GM06990 (cell line): ENCODE measurements at regions not wholly inside any gene's neighbourhood (a gene's known extent, or its start where the extent isn't known, plus 50 kb on each side); places are given as distances from the start of the nearest gene placed in this dataset.

ENCODE experiments used
- DNase-seq: peaks from one replicate; pipeline ENCODE4 v3.0.0-alpha.2; 2011; ENCODE audit not compliant: insufficient read length; ENCODE audit errors: extremely low read depth
- H3K27me3 ChIP-seq: replicated peaks from 2 replicates; pipeline ENCODE4 v1.6.0; 2011; ENCODE audit warnings: low read length; ENCODE audit not compliant: control insufficient read depth, insufficient read depth
- H3K36me3 ChIP-seq: 2 replicates; pipeline ENCODE4 v1.5.1; 2011; ENCODE audit warnings: low read length; ENCODE audit not compliant: control insufficient read depth, insufficient read depth
- H3K4me3 ChIP-seq: replicated peaks from 2 replicates; pipeline ENCODE4 v1.5.1; 2011; ENCODE audit warnings: low read depth, mild to moderate bottlenecking, control low read depth, low read length
- TF ChIP-seq, protein P1 (sequence below): IDR thresholded peaks from 2 replicates; pipeline ENCODE4 v1.5.1; 2011; ENCODE audit warnings: low read length, control low read depth, mild to moderate bottlenecking, inconsistent platforms; ENCODE audit not compliant: insufficient read depth, poor library complexity, severe bottlenecking

GRCh38 chr14:28426960-28427359 lies 339.6 kb upstream of the FOXG1 start:
- TF ChIP-seq, protein P1, sequence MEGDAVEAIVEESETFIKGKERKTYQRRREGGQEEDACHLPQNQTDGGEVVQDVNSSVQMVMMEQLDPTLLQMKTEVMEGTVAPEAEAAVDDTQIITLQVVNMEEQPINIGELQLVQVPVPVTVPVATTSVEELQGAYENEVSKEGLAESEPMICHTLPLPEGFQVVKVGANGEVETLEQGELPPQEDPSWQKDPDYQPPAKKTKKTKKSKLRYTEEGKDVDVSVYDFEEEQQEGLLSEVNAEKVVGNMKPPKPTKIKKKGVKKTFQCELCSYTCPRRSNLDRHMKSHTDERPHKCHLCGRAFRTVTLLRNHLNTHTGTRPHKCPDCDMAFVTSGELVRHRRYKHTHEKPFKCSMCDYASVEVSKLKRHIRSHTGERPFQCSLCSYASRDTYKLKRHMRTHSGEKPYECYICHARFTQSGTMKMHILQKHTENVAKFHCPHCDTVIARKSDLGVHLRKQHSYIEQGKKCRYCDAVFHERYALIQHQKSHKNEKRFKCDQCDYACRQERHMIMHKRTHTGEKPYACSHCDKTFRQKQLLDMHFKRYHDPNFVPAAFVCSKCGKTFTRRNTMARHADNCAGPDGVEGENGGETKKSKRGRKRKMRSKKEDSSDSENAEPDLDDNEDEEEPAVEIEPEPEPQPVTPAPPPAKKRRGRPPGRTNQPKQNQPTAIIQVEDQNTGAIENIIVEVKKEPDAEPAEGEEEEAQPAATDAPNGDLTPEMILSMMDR: no peak
- Histone ChIP-seq H3K27me3 (no peaks in the 10 kb centered on the region), H3K4me3 (no peak overlapping the region), H3K36me3 (no peaks in the 10 kb centered on the region)
- DNase-seq: no peak

DNA sequence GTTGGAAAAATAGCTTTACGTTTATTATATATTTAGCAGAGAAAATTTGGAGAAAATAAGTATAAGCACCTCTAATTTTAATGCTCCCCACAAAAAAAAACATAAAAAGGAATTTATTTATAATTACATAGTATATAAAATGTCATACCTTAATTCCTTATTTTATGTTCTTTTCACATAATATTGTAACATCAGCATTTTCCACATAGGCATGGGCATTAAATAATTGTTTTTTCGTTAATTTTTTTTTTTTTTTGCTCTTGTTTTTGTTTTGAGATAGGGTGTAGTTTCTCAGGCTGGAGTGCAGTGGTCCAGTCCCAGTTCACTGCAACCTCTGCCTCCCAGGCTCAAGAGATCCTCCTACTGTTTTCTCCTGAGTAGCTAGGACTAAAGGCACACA lies 329.8 kb upstream of the FOXG1 start:
- no peak overlapping the region for H3K4me3 ChIP-seq
- no peak for DNase-seq
- H3K27me3 ChIP-seq: no peaks in the 10 kb centered on the region
- TF ChIP-seq, protein P1: no peak
- H3K36me3 ChIP-seq: no peaks in the 10 kb centered on the region

DNA sequence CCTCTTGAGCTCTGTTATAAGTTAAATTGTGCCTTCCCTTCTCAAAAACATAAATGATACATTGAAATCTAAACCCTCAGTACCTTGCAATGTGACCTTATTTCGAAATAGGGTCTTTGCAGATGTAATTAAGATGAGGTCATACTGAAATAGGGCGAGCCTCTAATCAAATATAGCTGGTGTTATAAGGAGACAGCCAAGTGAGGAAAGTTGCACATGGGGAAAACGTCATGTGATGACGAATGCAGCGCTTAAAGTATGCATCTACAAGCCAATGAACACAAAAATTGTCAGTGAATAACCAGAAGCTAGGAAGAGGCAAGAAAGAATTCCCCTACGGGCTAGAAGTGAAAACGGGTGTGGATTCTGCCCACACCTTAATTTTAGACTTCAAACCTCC lies 305.2 kb upstream of the FOXG1 start:
- H3K36me3 ChIP-seq: no peaks in the 10 kb centered on the region
- H3K4me3 ChIP-seq: no peak overlapping the region
- no peaks in the 10 kb centered on the region for H3K27me3 ChIP-seq
- TF ChIP-seq, protein P1: no peak
- no peak for DNase-seq

- no peak for DNase-seq
- no peaks in the 10 kb centered on the region for H3K36me3 ChIP-seq
- TF ChIP-seq, protein P1: no peak
- H3K27me3 ChIP-seq: no peaks in the 10 kb centered on the region
- no peak overlapping the region for H3K4me3 ChIP-seq
Observed at GRCh38 chr14:28467611-28468010, 299.0 kb upstream of the FOXG1 start.

GRCh38 chr14:28468191-28469151 lies 298.1 kb upstream of the FOXG1 start:
- H3K27me3 ChIP-seq: no peaks in the 10 kb centered on the region
- TF ChIP-seq, protein P1: no peak
- no peak overlapping the region for H3K4me3 ChIP-seq
- no peak for DNase-seq
- H3K36me3 ChIP-seq: no peaks in the 10 kb centered on the region
